Testis (tissue), 2 donors: ENCODE measurements at regions not wholly inside any gene's neighbourhood (a gene's known extent, or its start where the extent isn't known, plus 50 kb on each side); places are given as distances from the start of the nearest gene placed in this dataset.
"Not testable (repeated sequence)": the region's sequence is repeated elsewhere in the genome, so short reads cannot be mapped to it uniquely, and the experiment has no call there.

Source experiments
- DNase-seq: peaks from one replicate; pipeline ENCODE4 v3.0.0-alpha.2; 2019
- H3K27ac ChIP-seq, 2 donors: fragments of 200-600 bp; sonication (generic); one replicate each; pipeline ENCODE4 v1.5.1; 2019
- H3K27me3 ChIP-seq: fragments of 200-600 bp; sonication (generic); one replicate; pipeline ENCODE4 v1.5.1; 2019
- H3K36me3 ChIP-seq: fragments of 200-600 bp; sonication (generic); one replicate; pipeline ENCODE4 v1.5.1; 2017; ENCODE audit warnings: low read depth; ENCODE audit errors: missing control alignments
- H3K4me1 ChIP-seq: fragments of 200-600 bp; sonication (generic); one replicate; pipeline ENCODE4 v1.5.1; 2019
- H3K4me3 ChIP-seq, 2 donors: fragments of 200-600 bp; sonication (generic); one replicate each; pipeline ENCODE4 v1.5.1; 2017 to 2019
- H3K9me3 ChIP-seq: fragments of 200-600 bp; sonication (generic); one replicate; pipeline ENCODE4 v1.5.1; 2017
- POLR2A ChIP-seq: fragments of 450-650 bp; IDR thresholded peaks from one replicate; pipeline ENCODE4 v1.6.1; 2017; ENCODE audit warnings: antibody characterized with exemption, mild to moderate bottlenecking, moderate library complexity
- WGBS, 2 donors: methylation state at CpG; one replicate each; pipeline ENCODE4 v1.1.5; 2018; 5-methylcytosine and 5-hydroxymethylcytosine counted together
- intact Hi-C: fragments of 100-400 bp; cut with DNase I; formaldehyde crosslinking; loops from one replicate; pipeline ENCODE4 v1.15.1; 2023; ENCODE audit warnings: low total_unique reads
- TF ChIP-seq, protein P1 (sequence below), 3 experiments: fragments of 450-650 bp in 2 of 3; fragments of 200-600 bp in 1 of 3; sonication (generic) in 1 of 3; IDR thresholded peaks; one replicate each; pipeline ENCODE4 v1.5.1; 2016 to 2019; ENCODE audit warnings: antibody characterized with exemption in 3 of 3, mild to moderate bottlenecking in 2 of 3, moderate library complexity in 1 of 3

DNA sequence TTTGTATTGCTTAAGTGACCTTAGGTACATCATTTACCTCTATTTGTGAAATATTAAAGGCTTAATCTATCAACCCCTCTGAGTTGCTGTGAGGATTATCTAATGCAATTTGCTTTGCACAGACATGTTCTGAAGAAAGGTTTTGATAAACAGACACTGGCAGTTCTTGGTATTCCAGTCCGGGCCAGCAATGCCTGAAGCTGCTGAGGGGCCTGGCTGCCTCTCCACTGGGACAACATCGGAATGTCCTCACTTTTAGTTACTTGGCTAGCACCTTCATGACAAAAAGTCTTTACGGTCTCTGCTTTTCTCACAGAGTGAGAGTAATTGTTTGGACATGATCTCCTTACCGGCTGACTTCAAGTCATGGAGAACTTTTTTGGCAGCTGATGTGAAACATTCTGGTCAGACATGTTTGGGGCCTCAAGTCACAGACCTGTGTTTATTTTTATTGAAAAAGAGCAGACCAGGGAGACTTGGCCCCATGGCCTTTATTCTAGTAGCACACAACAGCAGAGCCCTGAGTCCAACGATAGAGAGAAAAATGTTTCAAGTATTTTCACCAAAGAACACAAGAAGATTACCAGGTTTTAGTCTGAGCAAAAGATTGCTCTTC lies 1112.3 kb upstream of the FANCL start:
- DNase-seq, result no peak
- no peaks in the 10 kb centered on the region for H3K27me3 ChIP-seq
- H3K27ac ChIP-seq, result no peak overlapping the region
- H3K9me3 ChIP-seq, result no peaks in the 10 kb centered on the region
- TF ChIP-seq, protein P1, sequence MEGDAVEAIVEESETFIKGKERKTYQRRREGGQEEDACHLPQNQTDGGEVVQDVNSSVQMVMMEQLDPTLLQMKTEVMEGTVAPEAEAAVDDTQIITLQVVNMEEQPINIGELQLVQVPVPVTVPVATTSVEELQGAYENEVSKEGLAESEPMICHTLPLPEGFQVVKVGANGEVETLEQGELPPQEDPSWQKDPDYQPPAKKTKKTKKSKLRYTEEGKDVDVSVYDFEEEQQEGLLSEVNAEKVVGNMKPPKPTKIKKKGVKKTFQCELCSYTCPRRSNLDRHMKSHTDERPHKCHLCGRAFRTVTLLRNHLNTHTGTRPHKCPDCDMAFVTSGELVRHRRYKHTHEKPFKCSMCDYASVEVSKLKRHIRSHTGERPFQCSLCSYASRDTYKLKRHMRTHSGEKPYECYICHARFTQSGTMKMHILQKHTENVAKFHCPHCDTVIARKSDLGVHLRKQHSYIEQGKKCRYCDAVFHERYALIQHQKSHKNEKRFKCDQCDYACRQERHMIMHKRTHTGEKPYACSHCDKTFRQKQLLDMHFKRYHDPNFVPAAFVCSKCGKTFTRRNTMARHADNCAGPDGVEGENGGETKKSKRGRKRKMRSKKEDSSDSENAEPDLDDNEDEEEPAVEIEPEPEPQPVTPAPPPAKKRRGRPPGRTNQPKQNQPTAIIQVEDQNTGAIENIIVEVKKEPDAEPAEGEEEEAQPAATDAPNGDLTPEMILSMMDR (IDR thresholded peaks at IDR 0.05), result no peak
- TF ChIP-seq POLR2A, result no peak
- no peaks in the 10 kb centered on the region for H3K4me1 ChIP-seq
- H3K36me3 ChIP-seq, result no peaks in the 10 kb centered on the region
- intact Hi-C loops, result no loop called here
- WGBS, 2 donors, result 63 to 77% methylated on average over 5 of the region's 5 CpGs
- H3K4me3 ChIP-seq, result no peak overlapping the region

DNA sequence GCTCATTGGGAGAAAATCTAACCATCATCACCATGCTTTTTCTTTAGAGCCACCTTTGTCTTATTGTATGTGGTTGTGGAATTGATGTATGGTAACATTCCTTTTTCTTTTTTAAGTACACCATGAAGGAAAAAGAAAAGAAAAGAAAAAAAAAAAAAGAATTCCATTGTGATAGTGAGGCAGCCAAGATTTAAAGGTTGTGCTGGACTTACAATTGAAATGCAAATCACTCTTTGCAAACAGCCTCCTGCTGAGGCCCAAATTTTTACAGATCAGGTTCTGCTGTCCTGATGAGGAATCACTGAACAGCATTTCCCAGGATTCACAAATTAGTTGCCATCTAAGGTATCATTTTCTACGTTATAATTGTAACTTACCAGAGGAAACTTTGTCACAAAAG lies 1101.0 kb upstream of the FANCL start:
- H3K4me3 ChIP-seq, result no peak overlapping the region
- TF ChIP-seq POLR2A, result no peak
- TF ChIP-seq, protein P1 (IDR thresholded peaks at IDR 0.05), result no peak
- no peaks in the 10 kb centered on the region for H3K27me3 ChIP-seq
- intact Hi-C loops, result no loop called here
- WGBS, 2 donors, result 44 to 47% methylated on average over 1 of the region's 1 CpG
- H3K4me1 ChIP-seq, result no peaks in the 10 kb centered on the region
- no peak overlapping the region for H3K27ac ChIP-seq
- no peak for DNase-seq
- no peaks in the 10 kb centered on the region for H3K9me3 ChIP-seq
- H3K36me3 ChIP-seq, result no peaks in the 10 kb centered on the region

GRCh38 chr2:59339837-59340207 lies 1098.7 kb upstream of the FANCL start:
- no peaks in the 10 kb centered on the region for H3K9me3 ChIP-seq
- intact Hi-C loops, result no loop called here
- no peaks in the 10 kb centered on the region for H3K27me3 ChIP-seq
- no peaks in the 10 kb centered on the region for H3K36me3 ChIP-seq
- WGBS, 2 donors, result 65 to 74% methylated on average over 2 of the region's 2 CpGs
- H3K27ac ChIP-seq, result no peak overlapping the region
- DNase-seq, result no peak
- no peak for TF ChIP-seq POLR2A
- TF ChIP-seq, protein P1 (IDR thresholded peaks at IDR 0.05), result no peak
- no peak overlapping the region for H3K4me3 ChIP-seq
- H3K4me1 ChIP-seq, result no peaks in the 10 kb centered on the region

- intact Hi-C loops, result no loop called here
- Histone ChIP-seq H3K27me3 (no peaks in the 10 kb centered on the region), H3K36me3 (no peaks in the 10 kb centered on the region), H3K27ac (no peak overlapping the region), H3K4me3 (no peak overlapping the region), H3K9me3 (no peaks in the 10 kb centered on the region), H3K4me1 (no peaks in the 10 kb centered on the region)
- 68 to 79% methylated on average over 8 of the region's 8 CpGs for WGBS, 2 donors
- DNase-seq, result no peak
- TF ChIP-seq, protein P1 (IDR thresholded peaks at IDR 0.05), result no peak
- no peak for TF ChIP-seq POLR2A
These were observed 1098.2 kb upstream of the FANCL start for GRCh38 chr2:59339121-59339836.

GRCh38 chr2:59333007-59333406 lies 1091.9 kb upstream of the FANCL start:
- no peaks in the 10 kb centered on the region for H3K9me3 ChIP-seq
- no peak overlapping the region for H3K4me3 ChIP-seq
- TF ChIP-seq, protein P1 (IDR thresholded peaks at IDR 0.05), result no peak
- TF ChIP-seq POLR2A, result no peak
- intact Hi-C loops, result no loop called here
- 78 to 81% methylated on average over 4 of the region's 4 CpGs for WGBS, 2 donors
- H3K27ac ChIP-seq, result no peak overlapping the region
- no peaks in the 10 kb centered on the region for H3K36me3 ChIP-seq
- DNase-seq, result no peak
- H3K27me3 ChIP-seq, result no peaks in the 10 kb centered on the region
- no peaks in the 10 kb centered on the region for H3K4me1 ChIP-seq

- H3K27ac ChIP-seq, H3K27me3 ChIP-seq, DNase-seq, H3K4me1 ChIP-seq, intact Hi-C loops, H3K4me3 ChIP-seq, H3K36me3 ChIP-seq, H3K9me3 ChIP-seq: not testable (repeated sequence)
- 82 to 93% methylated on average over 14 of the region's 14 CpGs for WGBS, 2 donors
These were observed 1085.6 kb upstream of the FANCL start for GRCh38 chr2:59326581-59327365.
